ENCODE measurements at regions not wholly inside any gene's neighbourhood (a gene's known extent, or its start where the extent isn't known, plus 50 kb on each side); places are given as distances from the start of the nearest gene placed in this dataset.

GRCh38 chr18:37714691-37715090 lies 149.1 kb upstream of the CELF4 start:
- Histone ChIP-seq H3K27ac (no peak overlapping the region), H3K9me3 (no peaks in the 10 kb centered on the region), H3K36me3 (no peaks in the 10 kb centered on the region), H3K4me3 (no peak overlapping the region), H3K27me3 (ENCODE audit: low read depth) (no peaks in the 10 kb centered on the region), H3K4me1 (no peaks in the 10 kb centered on the region)
- no peak for ATAC-seq
- intact Hi-C loops (cut with DNase I), result no loop called here
- DNase-seq, result no peak
- no peak for TF ChIP-seq CTCF (IDR thresholded peaks at IDR 0.05)

- ATAC-seq (no peak), DNase-seq (no peak)
- Histone ChIP-seq H3K36me3 (no peaks in the 10 kb centered on the region), H3K27me3 (ENCODE audit: low read depth) (no peaks in the 10 kb centered on the region), H3K4me3 (no peak overlapping the region), H3K4me1 (no peaks in the 10 kb centered on the region), H3K27ac (no peak overlapping the region), H3K9me3 (no peaks in the 10 kb centered on the region)
- no peak for TF ChIP-seq CTCF (IDR thresholded peaks at IDR 0.05)
- intact Hi-C loops (cut with DNase I), result no loop called here
Measured at GRCh38 chr18:37712776-37713175, 147.2 kb upstream of the CELF4 start.

GRCh38 chr18:37711766-37712505 lies 146.3 kb upstream of the CELF4 start:
- no peak for DNase-seq
- Histone ChIP-seq H3K27ac (no peak overlapping the region), H3K4me3 (no peak overlapping the region), H3K27me3 (ENCODE audit: low read depth) (no peaks in the 10 kb centered on the region), H3K9me3 (no peaks in the 10 kb centered on the region), H3K4me1 (no peaks in the 10 kb centered on the region), H3K36me3 (no peaks in the 10 kb centered on the region)
- no peak for ATAC-seq
- no peak for TF ChIP-seq CTCF (IDR thresholded peaks at IDR 0.05)
- intact Hi-C loops (cut with DNase I), result no loop called here

- H3K9me3 ChIP-seq, result no peaks in the 10 kb centered on the region
- no peaks in the 10 kb centered on the region for H3K36me3 ChIP-seq
- DNase-seq (no peak), ATAC-seq (no peak)
- H3K27ac ChIP-seq, result no peak overlapping the region
- TF ChIP-seq CTCF (IDR thresholded peaks at IDR 0.05), result no peak
- H3K4me1 ChIP-seq, result no peaks in the 10 kb centered on the region
- H3K4me3 ChIP-seq, result no peak overlapping the region
- H3K27me3 ChIP-seq (ENCODE audit: low read depth), result no peaks in the 10 kb centered on the region
- intact Hi-C loops (cut with DNase I), result no loop called here
Measured at GRCh38 chr18:37710726-37711125, 145.1 kb upstream of the CELF4 start.

GRCh38 chr18:37709740-37710139 lies 144.1 kb upstream of the CELF4 start:
- Histone ChIP-seq H3K36me3 (no peaks in the 10 kb centered on the region), H3K4me3 (no peak overlapping the region), H3K27ac (no peak overlapping the region), H3K4me1 (no peaks in the 10 kb centered on the region), H3K27me3 (ENCODE audit: low read depth) (no peaks in the 10 kb centered on the region), H3K9me3 (no peaks in the 10 kb centered on the region)
- DNase-seq (no peak), ATAC-seq (no peak)
- no peak for TF ChIP-seq CTCF (IDR thresholded peaks at IDR 0.05)
- intact Hi-C loops (cut with DNase I), result no loop called here
